ENCODE measurements at regions not wholly inside any gene's neighbourhood (a gene's known extent, or its start where the extent isn't known, plus 50 kb on each side); places are given as distances from the start of the nearest gene placed in this dataset.

GRCh38 chr18:57269756-57270155 lies 82.6 kb upstream of the ST8SIA3 start:
- no peak for TF ChIP-seq CTCF (IDR thresholded peaks at IDR 0.05; ENCODE audit: insufficient read depth, low read length, poor library complexity, severe bottlenecking)
- Histone ChIP-seq H3K27me3 (ENCODE audit: control insufficient read depth, insufficient read depth, low read length) (no peaks in the 10 kb centered on the region), H3K4me3 (ENCODE audit: low read depth, low read length) (no peak overlapping the region), H3K36me3 (ENCODE audit: control insufficient read depth, insufficient read depth, low read length) (no peaks in the 10 kb centered on the region)
- DNase-seq (ENCODE audit: low read depth) = peak; percentile 35

- DNase-seq (ENCODE audit: low read depth) = peak; percentile 5
- Histone ChIP-seq H3K36me3 (ENCODE audit: control insufficient read depth, insufficient read depth, low read length) (no peaks in the 10 kb centered on the region), H3K27me3 (ENCODE audit: control insufficient read depth, insufficient read depth, low read length) (no peaks in the 10 kb centered on the region)
These were observed 82.2 kb upstream of the ST8SIA3 start for GRCh38 chr18:57270156-57270555.

GRCh38 chr18:57273194-57273593 lies 79.2 kb upstream of the ST8SIA3 start:
- no peak for TF ChIP-seq CTCF (IDR thresholded peaks at IDR 0.05; ENCODE audit: insufficient read depth, low read length, poor library complexity, severe bottlenecking)
- H3K36me3 ChIP-seq (ENCODE audit: control insufficient read depth, insufficient read depth, low read length) = no peaks in the 10 kb centered on the region

More at GRCh38 chr18:57270156-57270555, 82.2 kb upstream of the ST8SIA3 start:
- no peak for TF ChIP-seq CTCF (IDR thresholded peaks at IDR 0.05; ENCODE audit: insufficient read depth, low read length, poor library complexity, severe bottlenecking)
- H3K4me3 ChIP-seq (ENCODE audit: low read depth, low read length) = no peak overlapping the region

GRCh38 chr18:57275111-57275510 lies 77.2 kb upstream of the ST8SIA3 start:
- no peak for TF ChIP-seq CTCF (IDR thresholded peaks at IDR 0.05; ENCODE audit: insufficient read depth, low read length, poor library complexity, severe bottlenecking)
- peaks cover 3% of the 10 kb centered on the region for H3K27me3 ChIP-seq (ENCODE audit: control insufficient read depth, insufficient read depth, low read length)
- no peaks in the 10 kb centered on the region for H3K36me3 ChIP-seq (ENCODE audit: control insufficient read depth, insufficient read depth, low read length)
- DNase-seq (ENCODE audit: low read depth) = no peak
- H3K4me3 ChIP-seq (ENCODE audit: low read depth, low read length) = no peak overlapping the region

More at GRCh38 chr18:57273194-57273593, 79.2 kb upstream of the ST8SIA3 start:
- no peak for DNase-seq (ENCODE audit: low read depth)
- Histone ChIP-seq H3K4me3 (ENCODE audit: low read depth, low read length) (no peak overlapping the region), H3K27me3 (ENCODE audit: control insufficient read depth, insufficient read depth, low read length) (peaks cover 2% of the 10 kb centered on the region)

DNA sequence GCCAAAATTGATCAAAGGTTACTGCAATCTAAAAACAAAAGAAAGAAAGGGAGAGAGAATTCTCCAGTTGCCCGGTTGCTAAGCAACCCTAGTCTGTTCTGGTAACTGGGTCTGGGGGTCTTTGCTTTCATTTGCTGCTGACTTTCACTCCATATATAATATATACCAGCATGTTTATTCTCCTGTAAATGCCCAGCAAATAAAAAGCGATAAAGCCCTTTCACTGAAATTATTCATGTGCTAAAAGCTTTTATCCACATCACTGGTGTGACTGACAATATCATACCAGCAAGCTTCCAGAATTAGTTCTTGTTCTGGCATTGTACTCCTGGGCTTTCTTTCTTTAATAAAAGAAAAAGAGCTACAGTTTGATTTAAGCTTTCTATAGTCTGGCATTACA lies 75.5 kb upstream of the ST8SIA3 start:
- peaks cover 3% of the 10 kb centered on the region for H3K27me3 ChIP-seq (ENCODE audit: control insufficient read depth, insufficient read depth, low read length)
- no peaks in the 10 kb centered on the region for H3K36me3 ChIP-seq (ENCODE audit: control insufficient read depth, insufficient read depth, low read length)
- no peak for DNase-seq (ENCODE audit: low read depth)

More for the DNA sequence above, 75.5 kb upstream of the ST8SIA3 start:
- no peak overlapping the region for H3K4me3 ChIP-seq (ENCODE audit: low read depth, low read length)
- no peak for TF ChIP-seq CTCF (IDR thresholded peaks at IDR 0.05; ENCODE audit: insufficient read depth, low read length, poor library complexity, severe bottlenecking)

All from kidney epithelial cell (primary cell).